ENCODE measurements at regions not wholly inside any gene's neighbourhood (a gene's known extent, or its start where the extent isn't known, plus 50 kb on each side); places are given as distances from the start of the nearest gene placed in this dataset.
"Not testable (repeated sequence)": the region's sequence is repeated elsewhere in the genome, so short reads cannot be mapped to it uniquely, and the experiment has no call there.

DNA sequence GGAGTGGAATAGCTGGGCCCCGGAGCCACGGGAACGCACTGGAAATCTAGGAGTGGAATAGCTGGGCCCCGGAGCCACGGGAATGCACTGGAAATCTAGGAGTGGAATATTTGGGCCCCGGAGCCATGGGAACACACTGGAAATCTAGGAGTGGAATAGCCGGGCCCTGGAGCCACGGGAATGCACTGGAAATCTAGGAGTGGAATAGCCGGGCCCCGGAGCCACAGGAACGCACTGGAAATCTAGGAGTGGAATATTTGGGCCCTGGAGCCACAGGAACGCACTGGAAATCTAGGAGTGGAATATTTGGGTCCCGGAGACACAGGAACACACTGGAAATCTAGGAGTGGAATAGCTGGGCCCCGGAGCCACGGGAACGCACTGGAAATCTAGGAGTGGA lies 321.5 kb downstream of the THBS2 start:
- not testable (repeated sequence) for H3K27ac ChIP-seq, H3K4me3 ChIP-seq

GRCh38 chr6:168931072-168931471 lies 322.6 kb downstream of the THBS2 start:
- not testable (repeated sequence) for H3K4me3 ChIP-seq
- peak overlapping the region in 2 of 21 experiments; percentile 21 to 60 for H3K27ac ChIP-seq

DNA sequence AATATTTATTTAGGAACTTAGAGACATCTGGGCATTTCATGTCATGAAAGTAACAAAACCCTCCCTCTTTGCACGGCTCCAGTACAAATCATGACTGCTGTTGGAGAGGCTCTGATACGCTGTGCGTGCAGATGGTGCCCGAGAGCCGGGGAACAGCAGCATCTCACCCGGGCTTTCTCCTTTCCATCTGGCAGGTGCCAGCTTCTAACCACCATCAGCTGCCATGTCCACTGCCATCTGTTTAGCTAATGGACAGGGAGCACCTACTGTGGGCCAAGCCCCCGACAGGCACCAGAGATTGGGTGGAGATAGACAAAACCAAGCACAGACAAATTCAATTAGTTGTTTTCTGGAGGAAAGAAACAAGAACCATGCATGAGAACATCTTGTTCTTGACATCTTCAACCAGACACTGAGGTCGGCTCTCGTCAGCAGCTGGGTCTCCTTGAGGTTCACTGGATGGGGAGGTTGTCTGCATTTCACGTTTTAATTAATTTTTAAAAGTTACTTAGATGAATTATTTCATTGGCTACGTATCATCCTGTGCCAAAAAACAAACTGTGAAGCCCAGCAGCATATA lies 323.7 kb downstream of the THBS2 start:
- Histone ChIP-seq H3K27ac (peak overlapping the region in 1 of 21 experiments; percentile 60), H3K4me3 (no peak overlapping the region)

DNA sequence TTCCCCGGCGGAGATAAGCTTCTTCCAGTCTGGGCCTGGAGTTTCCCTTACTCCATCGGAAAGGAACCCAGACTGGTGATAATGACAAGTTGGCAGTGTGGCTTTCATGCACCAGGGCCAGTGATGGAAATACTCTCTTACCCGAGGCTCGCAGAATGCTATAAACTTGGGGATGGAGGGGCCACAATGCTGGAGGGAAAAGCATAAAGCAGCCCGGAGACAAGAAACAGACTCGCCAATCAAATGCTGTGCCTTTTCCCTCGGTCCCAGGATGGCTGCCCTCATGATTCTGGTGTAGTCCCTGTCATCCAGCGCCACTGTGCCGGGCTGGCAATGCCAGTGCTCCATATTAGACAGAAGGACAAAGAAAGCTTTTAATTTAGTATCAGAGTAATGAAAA lies 325.6 kb downstream of the THBS2 start:
- Histone ChIP-seq H3K27ac (no peak overlapping the region), H3K4me3 (no peak overlapping the region)

- Histone ChIP-seq H3K27ac (no peak overlapping the region), H3K4me3 (no peak overlapping the region)
Measured at GRCh38 chr6:168927026-168927425, 326.6 kb downstream of the THBS2 start.

GRCh38 chr6:168926306-168926705 lies 327.3 kb downstream of the THBS2 start:
- Histone ChIP-seq H3K27ac (no peak overlapping the region), H3K4me3 (no peak overlapping the region)

DNA sequence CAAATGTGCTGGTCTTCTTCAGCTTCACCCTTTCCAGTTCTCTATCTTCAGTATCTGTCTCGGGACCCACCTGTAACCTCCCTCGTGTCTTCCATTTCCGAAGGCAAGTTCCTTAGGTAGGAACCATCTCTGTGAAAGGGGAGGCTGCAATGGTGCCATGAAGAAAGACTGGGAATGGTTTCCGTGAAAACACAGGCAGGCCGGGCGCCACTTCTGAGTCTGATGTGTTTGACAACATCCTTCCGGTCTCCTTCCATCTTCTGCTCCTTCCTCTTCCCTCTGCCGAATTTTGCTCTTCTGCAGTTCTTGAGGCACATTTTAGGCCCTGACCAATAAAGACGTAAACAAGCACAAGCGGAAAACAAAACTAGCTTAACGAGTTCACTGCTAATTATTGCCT lies 328.0 kb downstream of the THBS2 start:
- H3K27ac ChIP-seq = no peak overlapping the region
- H3K4me3 ChIP-seq = no peak overlapping the region

DNA sequence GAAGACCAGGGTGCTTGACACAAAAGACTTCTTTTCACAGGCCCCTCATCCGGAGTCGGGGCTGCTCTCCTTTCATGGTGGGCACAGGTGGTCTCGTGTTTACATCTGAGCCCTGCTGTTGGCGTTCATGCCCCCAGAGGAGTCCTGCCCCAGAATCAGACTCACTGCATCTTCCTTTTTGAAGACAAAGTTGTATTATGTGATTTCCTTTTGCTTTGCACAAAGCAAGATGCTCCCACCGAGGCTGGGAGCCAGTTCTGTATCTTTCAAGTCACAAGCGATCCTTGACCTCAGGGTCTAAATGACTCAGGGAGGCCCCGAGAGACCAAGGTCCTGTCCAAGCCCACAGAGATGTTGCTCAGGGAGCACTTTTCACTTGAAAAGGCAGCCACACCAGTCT lies 330.5 kb downstream of the THBS2 start:
- no peak overlapping the region for H3K4me3 ChIP-seq
- no peak overlapping the region for H3K27ac ChIP-seq

- no peak overlapping the region for H3K4me3 ChIP-seq
- H3K27ac ChIP-seq = no peak overlapping the region
Measured at GRCh38 chr6:168922436-168922835, 331.2 kb downstream of the THBS2 start.

DNA sequence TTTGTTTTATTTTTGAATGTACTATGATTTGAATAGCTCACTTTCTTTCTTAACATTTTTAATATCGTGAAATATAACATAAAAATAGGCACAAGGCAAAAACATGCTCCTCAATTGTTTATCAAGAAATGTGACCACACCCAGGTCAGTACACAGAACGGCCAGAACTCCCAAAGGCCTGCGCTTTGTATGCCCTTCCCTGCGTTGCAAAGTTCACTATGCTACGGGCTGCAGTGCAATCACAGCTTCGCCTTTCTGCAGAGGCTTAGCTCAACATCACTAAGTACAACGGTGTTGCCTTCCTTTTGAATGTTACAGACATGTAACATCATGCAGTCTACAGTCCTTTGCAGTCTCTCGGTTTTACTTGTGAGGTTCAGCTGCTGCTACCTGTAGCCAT lies 333.4 kb downstream of the THBS2 start:
- no peak overlapping the region for H3K4me3 ChIP-seq
- H3K27ac ChIP-seq = no peak overlapping the region

- Histone ChIP-seq H3K27ac (no peak overlapping the region), H3K4me3 (no peak overlapping the region)
Measured at GRCh38 chr6:168919470-168920179, 334.0 kb downstream of the THBS2 start.

- peak overlapping the region in 12 of 21 experiments; percentile 15 to 69 (median 35) for H3K27ac ChIP-seq
- no peak overlapping the region for H3K4me3 ChIP-seq
Measured at GRCh38 chr6:168916576-168917211, 337.0 kb downstream of the THBS2 start.

GRCh38 chr6:168915855-168916254 lies 337.8 kb downstream of the THBS2 start:
- Histone ChIP-seq H3K27ac (no peak overlapping the region), H3K4me3 (no peak overlapping the region)

- Histone ChIP-seq H3K4me3 (no peak overlapping the region), H3K27ac (no peak overlapping the region)
Measured at GRCh38 chr6:168915242-168915641, 338.4 kb downstream of the THBS2 start.

DNA sequence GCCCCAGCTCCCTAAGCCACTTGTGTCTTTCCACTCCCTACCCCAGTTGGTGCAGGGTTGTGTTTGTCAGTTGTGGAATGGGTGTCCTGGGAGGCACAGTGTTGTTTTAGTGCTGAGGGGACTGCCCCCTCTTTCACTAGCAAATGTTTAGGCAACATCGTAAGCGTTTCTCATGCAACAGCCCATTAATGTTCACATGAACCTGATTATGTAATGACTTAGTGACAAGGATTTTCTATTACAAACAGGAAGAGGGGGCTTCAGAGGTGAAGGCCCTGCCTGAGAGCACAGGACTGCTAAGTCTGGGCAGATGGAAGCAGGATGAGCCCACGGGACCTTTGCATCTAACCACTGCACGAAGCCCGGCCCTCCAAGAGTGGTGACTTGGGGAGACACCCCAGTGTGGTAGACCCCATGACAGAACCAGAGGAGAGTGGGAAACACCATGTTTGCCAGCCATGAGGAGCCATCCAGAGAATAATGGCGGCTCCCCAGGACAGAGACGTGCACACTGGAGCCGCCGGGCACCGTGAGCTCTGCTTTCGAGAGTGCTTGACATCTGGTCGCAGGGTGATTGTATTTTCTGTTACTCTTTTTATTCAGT lies 339.7 kb downstream of the THBS2 start:
- H3K27ac ChIP-seq = no peak overlapping the region
- no peak overlapping the region for H3K4me3 ChIP-seq

DNA sequence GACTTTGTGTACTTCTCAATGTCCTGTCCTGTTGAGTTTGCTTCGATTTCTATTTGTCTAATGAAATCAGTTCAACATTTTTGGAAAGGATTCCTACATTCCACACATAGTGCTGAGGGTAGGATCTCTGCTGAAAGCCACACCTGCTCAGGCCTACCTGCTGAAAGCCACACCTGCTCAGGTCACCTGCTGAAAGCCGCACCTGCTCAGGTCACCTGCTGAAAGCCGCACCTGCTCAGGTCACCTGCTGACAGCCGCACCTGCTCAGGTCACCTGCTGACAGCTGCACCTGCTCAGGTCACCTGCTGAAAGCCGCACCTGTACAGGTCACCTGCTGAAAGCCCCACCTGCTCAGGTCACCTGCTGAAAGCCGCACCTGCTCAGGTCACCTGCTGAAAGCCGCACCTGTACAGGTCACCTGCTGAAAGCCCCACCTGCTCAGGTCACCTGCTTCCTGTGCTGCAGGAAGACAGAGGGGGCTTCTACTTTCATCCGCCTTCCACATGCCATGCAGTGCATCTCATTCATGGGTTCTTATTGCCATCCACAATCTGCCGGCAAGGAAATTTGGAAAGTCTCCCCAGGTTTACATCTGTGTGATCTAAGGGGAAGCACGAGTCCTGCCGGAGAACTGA lies 340.3 kb downstream of the THBS2 start:
- not testable (repeated sequence) for H3K27ac ChIP-seq, H3K4me3 ChIP-seq

DNA sequence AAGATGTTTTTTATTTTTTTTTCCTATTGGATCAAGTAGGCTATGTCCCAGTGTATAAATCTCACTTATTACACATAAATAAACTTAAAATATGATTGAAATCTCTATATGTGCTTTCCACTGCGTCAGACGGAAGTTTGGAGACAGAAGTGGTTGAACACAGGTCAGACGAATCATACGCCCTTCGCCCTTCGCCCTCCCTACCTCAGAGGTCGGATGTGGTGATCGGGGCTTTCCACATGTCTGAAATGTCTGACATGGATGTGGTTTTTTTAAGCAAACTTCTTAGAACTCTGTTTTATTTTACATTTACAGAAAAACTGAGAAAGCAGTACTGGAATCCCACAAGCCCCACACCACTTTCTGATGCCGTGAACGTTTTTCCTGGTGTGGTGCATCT lies 344.4 kb downstream of the THBS2 start:
- Histone ChIP-seq H3K4me3 (no peak overlapping the region), H3K27ac (no peak overlapping the region)

- Histone ChIP-seq H3K27ac (no peak overlapping the region), H3K4me3 (no peak overlapping the region)
Measured at GRCh38 chr6:168908887-168909286, 344.8 kb downstream of the THBS2 start.

DNA sequence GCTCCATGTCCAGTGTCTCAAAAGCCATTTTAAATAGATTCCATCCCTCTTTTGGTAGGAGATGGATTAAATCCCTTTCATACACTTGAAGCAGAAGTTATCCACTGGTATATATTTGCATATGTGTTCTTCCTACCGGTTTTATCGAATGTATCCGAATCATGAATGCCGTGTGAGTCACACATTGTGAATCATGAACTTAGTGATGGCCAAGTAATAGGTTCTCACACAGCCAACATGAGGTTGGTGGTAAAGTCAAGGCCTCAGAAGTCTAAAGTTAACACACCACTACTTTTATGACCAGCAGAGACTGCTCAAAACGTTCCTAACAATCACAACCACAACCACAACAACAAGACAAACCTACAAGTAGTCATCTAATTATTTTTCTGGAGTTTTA lies 345.5 kb downstream of the THBS2 start:
- H3K27ac ChIP-seq = peak overlapping the region in 2 of 21 experiments; percentile 40 to 47
- H3K4me3 ChIP-seq = no peak overlapping the region

GRCh38 chr6:168906391-168906790 lies 347.3 kb downstream of the THBS2 start:
- Histone ChIP-seq H3K27ac (peak overlapping the region in 1 of 21 experiments; percentile 29), H3K4me3 (no peak overlapping the region)

All from skin epidermis (tissue), 12 donors.